ENCODE measurements at regions not wholly inside any gene's neighbourhood (a gene's known extent, or its start where the extent isn't known, plus 50 kb on each side); places are given as distances from the start of the nearest gene placed in this dataset.

GRCh38 chr12:63292471-63293221 is 141.6 kb upstream of the AVPR1A start:
- Histone ChIP-seq H3K36me3 (ENCODE audit: insufficient read depth, low read length) (no peaks in the 10 kb centered on the region), H3K4me1 (ENCODE audit: insufficient read depth, low read length) (no peaks in the 10 kb centered on the region), H3K9me3 (ENCODE audit: control insufficient read depth in 1 of 2, insufficient read depth in 1 of 2, low read length in 2 of 2) (no peaks in the 10 kb centered on the region), H3K27me3 (ENCODE audit: control insufficient read depth in 1 of 2, insufficient read depth in 2 of 2, low read length in 2 of 2) (no peaks in the 10 kb centered on the region), H3K4me3 (ENCODE audit: low read length) (no peak overlapping the region), H3K27ac (ENCODE audit: low read depth in 1 of 2, low read length in 2 of 2) (no peak overlapping the region)
- Mint-ChIP-seq H3K36me3 (ENCODE audit: low read depth) (no peaks in the 10 kb centered on the region), H3K4me3 (no peak overlapping the region), H3K27ac (no peak overlapping the region), H3K4me1 (ENCODE audit: low read depth) (no peaks in the 10 kb centered on the region), H3K27me3 (no peaks in the 10 kb centered on the region), H3K9me3 (no peaks in the 10 kb centered on the region)
- no peak for DNase-seq
- ATAC-seq (ENCODE audit: poor library complexity) = no peak
- ChIA-PET CTCF (no interaction called here), POLR2A (no interaction called here)
- no peak for TF ChIP-seq CTCF (IDR thresholded peaks at IDR 0.05)
- intact Hi-C loops (cut with DNase I, micrococcal nuclease) = no loop called here

DNA sequence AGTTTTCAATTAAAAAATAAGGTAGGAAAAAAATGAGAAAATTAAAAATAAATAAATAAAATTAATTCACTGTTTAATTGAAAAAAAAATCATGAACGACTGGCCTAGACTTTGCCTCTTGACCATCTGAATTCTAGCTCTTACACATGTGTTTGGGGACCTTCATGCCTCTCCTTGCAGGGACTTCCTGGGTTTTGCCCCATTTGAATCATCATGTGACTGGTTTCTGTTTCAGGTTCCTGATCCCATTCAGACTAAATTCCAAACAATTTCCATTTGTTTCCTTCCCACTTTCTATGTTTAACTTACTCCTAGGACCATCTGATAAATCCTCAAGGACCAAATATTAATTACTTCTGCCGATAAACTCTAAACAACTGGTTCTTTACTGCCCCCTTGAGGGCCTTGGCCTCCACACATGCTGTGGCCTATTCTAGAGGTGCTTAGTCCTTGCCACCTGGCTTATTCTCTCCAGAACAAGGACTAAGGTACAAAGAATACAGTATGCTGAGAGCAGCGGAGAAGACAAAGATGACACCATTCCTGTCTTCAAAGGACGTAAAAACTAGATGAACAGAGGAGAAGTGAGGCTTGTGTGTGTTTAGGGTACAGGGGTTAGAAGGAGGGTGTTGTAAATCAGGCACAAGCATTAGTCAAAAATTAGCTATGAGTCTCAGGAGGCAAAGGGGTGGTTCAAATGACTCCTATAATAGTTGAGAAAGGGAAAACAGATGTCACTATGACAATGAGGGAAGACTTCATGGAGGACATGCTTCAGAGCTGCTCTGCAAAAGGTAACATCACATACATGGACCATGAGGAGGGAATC is 125.8 kb upstream of the AVPR1A start:
- TF ChIP-seq CTCF (IDR thresholded peaks at IDR 0.05) = no peak
- ATAC-seq (ENCODE audit: poor library complexity) (no peak), DNase-seq (no peak)
- Mint-ChIP-seq H3K4me1 (ENCODE audit: low read depth) (no peaks in the 10 kb centered on the region), H3K27ac (no peak overlapping the region), H3K27me3 (no peaks in the 10 kb centered on the region), H3K36me3 (ENCODE audit: low read depth) (no peaks in the 10 kb centered on the region), H3K9me3 (no peaks in the 10 kb centered on the region), H3K4me3 (no peak overlapping the region)
- Histone ChIP-seq H3K36me3 (ENCODE audit: insufficient read depth, low read length) (no peaks in the 10 kb centered on the region), H3K4me1 (ENCODE audit: insufficient read depth, low read length) (no peaks in the 10 kb centered on the region), H3K27me3 (ENCODE audit: control insufficient read depth in 1 of 2, insufficient read depth in 2 of 2, low read length in 2 of 2) (no peaks in the 10 kb centered on the region), H3K9me3 (ENCODE audit: control insufficient read depth in 1 of 2, insufficient read depth in 1 of 2, low read length in 2 of 2) (peaks cover 0 to 4% of the 10 kb centered on the region in 2 experiments), H3K27ac (ENCODE audit: low read depth in 1 of 2, low read length in 2 of 2) (no peak overlapping the region), H3K4me3 (ENCODE audit: low read length) (no peak overlapping the region)
- ChIA-PET POLR2A (no interaction called here), CTCF (no interaction called here)
- intact Hi-C loops (cut with DNase I, micrococcal nuclease) = no loop called here

DNA sequence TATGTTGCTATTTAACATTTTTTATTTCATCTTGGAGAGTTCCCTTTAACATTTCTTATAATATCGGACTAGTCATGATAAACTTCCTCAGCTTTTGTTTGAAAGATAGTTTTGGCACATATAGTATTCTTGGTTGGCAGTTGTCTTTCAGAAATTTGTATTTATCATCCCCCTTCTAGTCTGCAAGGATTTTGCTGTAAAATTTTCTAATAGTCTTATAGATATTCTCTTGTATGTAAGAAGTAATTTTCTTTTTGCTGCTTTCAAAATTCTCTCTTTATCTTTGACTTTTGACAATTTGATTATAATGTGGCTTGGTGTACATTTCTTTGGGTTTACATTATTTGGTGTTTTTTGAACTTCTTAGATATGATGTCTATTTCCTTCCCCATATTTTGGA is 116.0 kb upstream of the AVPR1A start:
- intact Hi-C loops (cut with DNase I, micrococcal nuclease) = no loop called here
- Mint-ChIP-seq H3K36me3 (ENCODE audit: low read depth) (no peaks in the 10 kb centered on the region), H3K4me1 (ENCODE audit: low read depth) (no peaks in the 10 kb centered on the region), H3K9me3 (peaks cover 7% of the 10 kb centered on the region), H3K27me3 (no peaks in the 10 kb centered on the region), H3K27ac (no peak overlapping the region), H3K4me3 (no peak overlapping the region)
- ATAC-seq (ENCODE audit: poor library complexity) (no peak), DNase-seq (no peak)
- Histone ChIP-seq H3K36me3 (ENCODE audit: insufficient read depth, low read length) (no peaks in the 10 kb centered on the region), H3K27ac (ENCODE audit: low read depth in 1 of 2, low read length in 2 of 2) (no peak overlapping the region), H3K9me3 (ENCODE audit: control insufficient read depth in 1 of 2, insufficient read depth in 1 of 2, low read length in 2 of 2) (peaks cover 0 to 15% of the 10 kb centered on the region in 2 experiments), H3K4me1 (ENCODE audit: insufficient read depth, low read length) (no peaks in the 10 kb centered on the region), H3K4me3 (ENCODE audit: low read length) (no peak overlapping the region), H3K27me3 (ENCODE audit: control insufficient read depth in 1 of 2, insufficient read depth in 2 of 2, low read length in 2 of 2) (no peaks in the 10 kb centered on the region)
- POLR2A ChIA-PET = no interaction called here
- no peak for TF ChIP-seq CTCF (IDR thresholded peaks at IDR 0.05)
- CTCF ChIA-PET = no interaction called here
